Germinal center (tissue), 1 donor: ENCODE measurements at regions not wholly inside any gene's neighbourhood (a gene's known extent, or its start where the extent isn't known, plus 50 kb on each side); places are given as distances from the start of the nearest gene placed in this dataset.
"Not testable (repeated sequence)": the region's sequence is repeated elsewhere in the genome, so short reads cannot be mapped to it uniquely, and the experiment has no call there.

Experiments used
- DNase-seq: peaks from one replicate; pipeline ENCODE4 v3.0.0; 2012; ENCODE audit warnings: mixed read lengths, low spot score

- peak; percentile 5 for DNase-seq
Measured at GRCh38 chrX:65451663-65452062, 82.9 kb downstream of the LAS1L start.

- DNase-seq: no peak
Measured at GRCh38 chrX:65420154-65420553, 114.4 kb downstream of the LAS1L start.

GRCh38 chrX:65407662-65408061 lies 126.9 kb downstream of the LAS1L start:
- DNase-seq: not testable (repeated sequence)

- no peak for DNase-seq
Measured at GRCh38 chrX:65407157-65407626, 127.4 kb downstream of the LAS1L start.

GRCh38 chrX:65406532-65406931 lies 128.1 kb downstream of the LAS1L start:
- DNase-seq: peak; percentile 9

- no peak for DNase-seq
Measured at GRCh38 chrX:65392284-65392683, 142.3 kb downstream of the LAS1L start.

- not testable (repeated sequence) for DNase-seq
Measured at GRCh38 chrX:65389120-65389519, 145.5 kb downstream of the LAS1L start.
